ENCODE measurements at regions not wholly inside any gene's neighbourhood (a gene's known extent, or its start where the extent isn't known, plus 50 kb on each side); places are given as distances from the start of the nearest gene placed in this dataset.

- Histone ChIP-seq H3K9me3 (ENCODE audit: control insufficient read depth, low read depth, low read length) (peaks cover 3% of the 10 kb centered on the region), H3K4me1 (ENCODE audit: control insufficient read depth, insufficient read depth, low read length) (no peaks in the 10 kb centered on the region), H3K4me3 (ENCODE audit: low read length) (no peak overlapping the region), H3K36me3 (ENCODE audit: control insufficient read depth, insufficient read depth, low read length) (no peaks in the 10 kb centered on the region), H3K27ac (ENCODE audit: low read length) (no peak overlapping the region), H3K27me3 (ENCODE audit: control insufficient read depth, insufficient read depth, low read length) (no peaks in the 10 kb centered on the region)
- DNase-seq: no peak
- WGBS (ENCODE audit: insufficient coverage, low lambda C conversion rate): 93% methylated on average over 2 of the region's 2 CpGs
Observed at GRCh38 chr4:143091862-143092261, 92.9 kb upstream of the USP38 start.

GRCh38 chr4:143095447-143095846 lies 89.3 kb upstream of the USP38 start:
- Histone ChIP-seq H3K4me3 (ENCODE audit: low read length) (no peak overlapping the region), H3K4me1 (ENCODE audit: control insufficient read depth, insufficient read depth, low read length) (no peaks in the 10 kb centered on the region), H3K36me3 (ENCODE audit: control insufficient read depth, insufficient read depth, low read length) (no peaks in the 10 kb centered on the region), H3K27me3 (ENCODE audit: control insufficient read depth, insufficient read depth, low read length) (no peaks in the 10 kb centered on the region), H3K27ac (ENCODE audit: low read length) (no peak overlapping the region), H3K9me3 (ENCODE audit: control insufficient read depth, low read depth, low read length) (peaks cover 3% of the 10 kb centered on the region)
- WGBS (ENCODE audit: insufficient coverage, low lambda C conversion rate): no CpG with 5 or more reads among the region's 1 CpG
- peak in 1 of 2 donors; percentile 22 for DNase-seq

GRCh38 chr4:143097751-143098150 lies 87.0 kb upstream of the USP38 start:
- Histone ChIP-seq H3K36me3 (ENCODE audit: control insufficient read depth, insufficient read depth, low read length) (no peaks in the 10 kb centered on the region), H3K27ac (ENCODE audit: low read length) (no peak overlapping the region), H3K27me3 (ENCODE audit: control insufficient read depth, insufficient read depth, low read length) (no peaks in the 10 kb centered on the region), H3K9me3 (ENCODE audit: control insufficient read depth, low read depth, low read length) (no peaks in the 10 kb centered on the region), H3K4me1 (ENCODE audit: control insufficient read depth, insufficient read depth, low read length) (no peaks in the 10 kb centered on the region), H3K4me3 (ENCODE audit: low read length) (no peak overlapping the region)
- DNase-seq: peak in 1 of 2 donors; percentile 43
- 15% methylated on average over 2 of the region's 4 CpGs for WGBS (ENCODE audit: insufficient coverage, low lambda C conversion rate)

DNA sequence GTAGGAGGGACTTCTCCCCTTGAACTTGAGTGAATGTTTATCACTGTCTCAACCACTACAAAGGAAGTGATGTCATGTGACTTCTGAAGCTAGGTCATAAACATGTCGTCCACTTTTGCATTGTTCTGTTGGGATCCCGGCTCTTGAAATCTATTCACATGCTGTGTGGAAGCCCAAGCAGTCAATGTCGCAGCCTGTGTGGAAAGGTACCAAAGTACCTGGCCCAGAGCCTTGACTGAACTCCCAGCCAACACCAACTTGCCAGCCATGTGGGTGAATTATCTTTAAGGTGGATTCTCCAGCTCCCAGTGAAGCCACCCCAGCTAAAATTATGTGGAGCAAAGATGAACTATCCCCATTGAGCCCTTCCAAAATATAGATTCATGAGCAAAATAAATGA lies 85.0 kb upstream of the USP38 start:
- no peak overlapping the region for H3K4me3 ChIP-seq (ENCODE audit: low read length)
- no peaks in the 10 kb centered on the region for H3K27me3 ChIP-seq (ENCODE audit: control insufficient read depth, insufficient read depth, low read length)
- no peaks in the 10 kb centered on the region for H3K4me1 ChIP-seq (ENCODE audit: control insufficient read depth, insufficient read depth, low read length)
- no peak for DNase-seq
- H3K27ac ChIP-seq (ENCODE audit: low read length): no peak overlapping the region
- no peaks in the 10 kb centered on the region for H3K9me3 ChIP-seq (ENCODE audit: control insufficient read depth, low read depth, low read length)
- H3K36me3 ChIP-seq (ENCODE audit: control insufficient read depth, insufficient read depth, low read length): no peaks in the 10 kb centered on the region
- 80% methylated on average over 1 of the region's 3 CpGs for WGBS (ENCODE audit: insufficient coverage, low lambda C conversion rate)

GRCh38 chr4:143109376-143109775 lies 75.3 kb upstream of the USP38 start:
- no peak overlapping the region for H3K27ac ChIP-seq (ENCODE audit: low read length)
- no peak overlapping the region for H3K4me3 ChIP-seq (ENCODE audit: low read length)
- H3K27me3 ChIP-seq (ENCODE audit: control insufficient read depth, insufficient read depth, low read length): no peaks in the 10 kb centered on the region
- H3K4me1 ChIP-seq (ENCODE audit: control insufficient read depth, insufficient read depth, low read length): no peaks in the 10 kb centered on the region
- DNase-seq: no peak
- no peaks in the 10 kb centered on the region for H3K36me3 ChIP-seq (ENCODE audit: control insufficient read depth, insufficient read depth, low read length)
- no peaks in the 10 kb centered on the region for H3K9me3 ChIP-seq (ENCODE audit: control insufficient read depth, low read depth, low read length)

DNA sequence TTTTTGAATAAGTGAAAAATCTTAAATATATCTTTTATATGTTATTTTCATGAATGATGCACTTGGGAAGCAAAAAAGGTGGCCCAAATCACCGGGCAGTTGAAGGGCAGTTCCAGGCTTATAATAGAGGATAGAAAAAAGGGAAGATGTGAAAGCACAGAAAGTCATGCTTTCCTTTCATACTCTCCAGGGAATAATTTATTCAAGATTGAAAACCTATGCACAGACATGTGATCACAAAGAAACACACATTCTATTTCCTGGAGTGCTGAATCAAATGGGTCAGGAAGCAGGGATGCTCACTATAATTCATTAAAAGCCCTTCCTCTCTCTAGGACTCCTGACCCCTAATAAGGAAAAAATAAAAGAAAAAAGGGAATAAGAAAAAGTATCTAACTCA lies 66.1 kb upstream of the USP38 start:
- DNase-seq: no peak
- H3K36me3 ChIP-seq (ENCODE audit: control insufficient read depth, insufficient read depth, low read length): no peaks in the 10 kb centered on the region
- 100% methylated on average over 1 of the region's 1 CpG for WGBS (ENCODE audit: insufficient coverage, low lambda C conversion rate)
- H3K27me3 ChIP-seq (ENCODE audit: control insufficient read depth, insufficient read depth, low read length): no peaks in the 10 kb centered on the region
- H3K4me3 ChIP-seq (ENCODE audit: low read length): no peak overlapping the region
- H3K27ac ChIP-seq (ENCODE audit: low read length): no peak overlapping the region
- H3K9me3 ChIP-seq (ENCODE audit: control insufficient read depth, low read depth, low read length): no peaks in the 10 kb centered on the region
- no peaks in the 10 kb centered on the region for H3K4me1 ChIP-seq (ENCODE audit: control insufficient read depth, insufficient read depth, low read length)

- H3K27ac ChIP-seq (ENCODE audit: low read length): no peak overlapping the region
Observed at GRCh38 chr4:143127621-143128020, 57.1 kb upstream of the USP38 start.

GRCh38 chr4:143133977-143134376 lies 50.7 kb upstream of the USP38 start:
- H3K36me3 ChIP-seq (ENCODE audit: control insufficient read depth, insufficient read depth, low read length): no peaks in the 10 kb centered on the region
- WGBS (ENCODE audit: insufficient coverage, low lambda C conversion rate): no CpG with 5 or more reads among the region's 1 CpG
- no peaks in the 10 kb centered on the region for H3K27me3 ChIP-seq (ENCODE audit: control insufficient read depth, insufficient read depth, low read length)
- peak; percentile 64 to 78 for DNase-seq
- no peak overlapping the region for H3K4me3 ChIP-seq (ENCODE audit: low read length)
- peaks cover 14% of the 10 kb centered on the region for H3K4me1 ChIP-seq (ENCODE audit: control insufficient read depth, insufficient read depth, low read length)
- H3K9me3 ChIP-seq (ENCODE audit: control insufficient read depth, low read depth, low read length): no peaks in the 10 kb centered on the region
- peak overlapping the region; percentile 76 for H3K27ac ChIP-seq (ENCODE audit: low read length)

More at GRCh38 chr4:143127621-143128020, 57.1 kb upstream of the USP38 start:
- H3K27me3 ChIP-seq (ENCODE audit: control insufficient read depth, insufficient read depth, low read length): no peaks in the 10 kb centered on the region
- H3K9me3 ChIP-seq (ENCODE audit: control insufficient read depth, low read depth, low read length): no peaks in the 10 kb centered on the region
- H3K4me3 ChIP-seq (ENCODE audit: low read length): no peak overlapping the region
- DNase-seq: no peak
- no peaks in the 10 kb centered on the region for H3K4me1 ChIP-seq (ENCODE audit: control insufficient read depth, insufficient read depth, low read length)
- H3K36me3 ChIP-seq (ENCODE audit: control insufficient read depth, insufficient read depth, low read length): no peaks in the 10 kb centered on the region
